GM12864 (cell line): ENCODE measurements at regions not wholly inside any gene's neighbourhood (a gene's known extent, or its start where the extent isn't known, plus 50 kb on each side); places are given as distances from the start of the nearest gene placed in this dataset.

Experiments
- DNase-seq: peaks from one replicate; pipeline ENCODE4 v3.0.0-alpha.2; 2011; ENCODE audit warnings: low read depth
- H3K4me3 ChIP-seq: 2 replicates; pipeline ENCODE4 v1.5.1; 2011; ENCODE audit warnings: mild to moderate bottlenecking, low read depth, low read length, control low read depth
- CTCF ChIP-seq: IDR thresholded peaks from 2 replicates; pipeline ENCODE4 v1.5.1; 2011; ENCODE audit warnings: low read depth, mild to moderate bottlenecking, moderate library complexity, low read length, control low read depth, inconsistent platforms; ENCODE audit errors: missing control alignments

DNA sequence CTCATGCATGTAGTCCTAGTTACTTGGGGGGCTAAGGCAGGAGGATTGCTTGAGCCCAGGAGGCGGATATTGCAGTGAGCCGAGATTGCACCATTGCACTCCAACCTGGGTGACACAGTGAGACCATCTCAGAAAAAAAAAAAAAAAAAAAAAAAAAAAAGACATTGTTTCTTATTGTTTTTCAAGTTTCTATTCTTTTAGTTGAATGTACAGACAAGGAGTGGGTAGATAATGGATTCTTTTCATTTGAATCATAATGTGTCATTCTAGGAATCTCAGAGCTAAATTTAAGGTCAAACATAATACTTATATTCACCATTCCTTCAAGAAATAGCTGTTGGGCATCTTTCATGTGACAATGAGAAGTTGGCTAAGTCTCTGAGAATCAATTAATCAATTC lies 157.0 kb upstream of the C21orf91 start:
- no peak overlapping the region for H3K4me3 ChIP-seq
- TF ChIP-seq CTCF: no peak
- DNase-seq: no peak

- H3K4me3 ChIP-seq: no peak overlapping the region
- TF ChIP-seq CTCF: no peak
- DNase-seq: no peak
These were observed 148.2 kb upstream of the C21orf91 start for GRCh38 chr21:17967319-17967718.

DNA sequence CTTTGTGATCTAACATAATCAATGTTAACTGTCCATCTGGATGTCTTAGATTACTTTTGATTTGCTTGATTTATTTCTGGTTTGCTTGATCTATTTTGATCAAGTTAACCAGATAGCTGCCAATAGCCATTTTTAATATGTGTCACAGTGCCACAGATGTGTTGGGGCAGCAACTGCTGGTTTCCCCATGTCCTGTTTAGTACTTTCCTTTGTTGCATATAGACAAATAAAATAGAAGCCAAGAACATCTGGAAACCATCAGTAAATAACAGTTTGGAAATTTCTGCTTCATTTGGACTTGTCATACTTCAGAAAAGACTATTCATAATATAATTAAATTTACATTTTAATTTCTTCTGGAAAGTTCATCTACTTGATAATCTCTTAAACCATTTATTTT lies 145.6 kb upstream of the C21orf91 start:
- no peak for DNase-seq
- H3K4me3 ChIP-seq: no peak overlapping the region
- no peak for TF ChIP-seq CTCF

DNA sequence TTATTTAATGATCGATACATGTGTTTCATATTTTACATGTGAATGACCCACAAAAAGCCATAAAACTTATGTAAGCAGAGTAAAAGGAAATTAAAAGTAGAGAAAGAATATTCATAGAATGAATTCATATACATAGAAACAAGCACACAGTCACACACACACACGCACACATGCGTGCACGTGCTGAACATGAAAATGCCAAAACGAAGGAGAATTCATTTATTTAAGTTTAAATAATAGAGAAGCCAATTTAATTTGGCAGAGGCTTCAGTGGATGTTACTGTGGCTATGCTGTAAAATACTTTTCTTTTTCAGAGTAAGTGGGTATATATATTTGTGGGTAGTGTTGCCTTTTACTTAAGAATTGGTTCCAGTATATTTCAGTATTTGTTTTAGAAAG lies 145.0 kb upstream of the C21orf91 start:
- DNase-seq: no peak
- no peak for TF ChIP-seq CTCF
- no peak overlapping the region for H3K4me3 ChIP-seq

- no peak for TF ChIP-seq CTCF
- DNase-seq: no peak
- no peak overlapping the region for H3K4me3 ChIP-seq
These were observed 131.4 kb upstream of the C21orf91 start for GRCh38 chr21:17950591-17950990.

DNA sequence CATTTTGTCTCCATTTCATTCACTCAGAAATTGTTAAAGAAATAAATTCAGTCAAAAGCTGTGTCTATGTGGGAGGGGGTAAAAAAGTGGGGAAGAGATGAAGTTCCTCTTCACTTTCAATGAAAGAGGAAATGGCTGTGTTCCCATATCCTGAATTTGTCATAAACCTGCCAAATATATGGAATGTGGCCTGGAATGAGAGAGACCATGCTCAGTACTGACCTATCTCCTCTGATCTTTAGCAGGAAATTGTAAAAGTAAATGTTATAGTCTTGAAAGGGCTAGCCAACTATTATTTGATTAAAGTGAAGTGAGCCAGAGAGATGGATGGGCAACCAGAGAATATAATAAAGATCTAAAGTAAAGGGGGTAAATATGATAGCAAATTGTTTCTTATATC lies 130.3 kb upstream of the C21orf91 start:
- DNase-seq: no peak
- H3K4me3 ChIP-seq: no peak overlapping the region
- no peak for TF ChIP-seq CTCF

DNA sequence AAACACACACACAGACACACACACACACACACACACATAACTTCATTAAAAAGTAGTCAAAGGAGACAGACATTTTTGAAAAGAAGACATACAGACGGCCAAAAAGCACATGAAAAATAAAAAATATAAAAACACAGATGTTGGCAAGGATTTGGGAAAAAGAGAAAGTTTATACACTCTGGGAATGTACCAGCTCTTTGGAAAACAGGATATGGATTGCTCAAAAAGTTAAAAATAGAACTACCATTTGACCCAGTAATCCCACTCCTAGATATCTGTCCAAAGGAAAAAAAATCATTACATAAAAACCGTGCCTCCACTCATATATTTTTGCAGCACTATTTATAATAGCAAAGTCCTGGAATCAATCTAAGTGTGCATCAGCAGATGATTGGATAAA lies 128.4 kb upstream of the C21orf91 start:
- TF ChIP-seq CTCF: no peak
- no peak overlapping the region for H3K4me3 ChIP-seq
- DNase-seq: no peak
